ENCODE measurements at regions not wholly inside any gene's neighbourhood (a gene's known extent, or its start where the extent isn't known, plus 50 kb on each side); places are given as distances from the start of the nearest gene placed in this dataset.

GRCh38 chr18:10140461-10141282 lies 226.9 kb downstream of the VAPA start (continued):
- TF ChIP-seq, protein P1, sequence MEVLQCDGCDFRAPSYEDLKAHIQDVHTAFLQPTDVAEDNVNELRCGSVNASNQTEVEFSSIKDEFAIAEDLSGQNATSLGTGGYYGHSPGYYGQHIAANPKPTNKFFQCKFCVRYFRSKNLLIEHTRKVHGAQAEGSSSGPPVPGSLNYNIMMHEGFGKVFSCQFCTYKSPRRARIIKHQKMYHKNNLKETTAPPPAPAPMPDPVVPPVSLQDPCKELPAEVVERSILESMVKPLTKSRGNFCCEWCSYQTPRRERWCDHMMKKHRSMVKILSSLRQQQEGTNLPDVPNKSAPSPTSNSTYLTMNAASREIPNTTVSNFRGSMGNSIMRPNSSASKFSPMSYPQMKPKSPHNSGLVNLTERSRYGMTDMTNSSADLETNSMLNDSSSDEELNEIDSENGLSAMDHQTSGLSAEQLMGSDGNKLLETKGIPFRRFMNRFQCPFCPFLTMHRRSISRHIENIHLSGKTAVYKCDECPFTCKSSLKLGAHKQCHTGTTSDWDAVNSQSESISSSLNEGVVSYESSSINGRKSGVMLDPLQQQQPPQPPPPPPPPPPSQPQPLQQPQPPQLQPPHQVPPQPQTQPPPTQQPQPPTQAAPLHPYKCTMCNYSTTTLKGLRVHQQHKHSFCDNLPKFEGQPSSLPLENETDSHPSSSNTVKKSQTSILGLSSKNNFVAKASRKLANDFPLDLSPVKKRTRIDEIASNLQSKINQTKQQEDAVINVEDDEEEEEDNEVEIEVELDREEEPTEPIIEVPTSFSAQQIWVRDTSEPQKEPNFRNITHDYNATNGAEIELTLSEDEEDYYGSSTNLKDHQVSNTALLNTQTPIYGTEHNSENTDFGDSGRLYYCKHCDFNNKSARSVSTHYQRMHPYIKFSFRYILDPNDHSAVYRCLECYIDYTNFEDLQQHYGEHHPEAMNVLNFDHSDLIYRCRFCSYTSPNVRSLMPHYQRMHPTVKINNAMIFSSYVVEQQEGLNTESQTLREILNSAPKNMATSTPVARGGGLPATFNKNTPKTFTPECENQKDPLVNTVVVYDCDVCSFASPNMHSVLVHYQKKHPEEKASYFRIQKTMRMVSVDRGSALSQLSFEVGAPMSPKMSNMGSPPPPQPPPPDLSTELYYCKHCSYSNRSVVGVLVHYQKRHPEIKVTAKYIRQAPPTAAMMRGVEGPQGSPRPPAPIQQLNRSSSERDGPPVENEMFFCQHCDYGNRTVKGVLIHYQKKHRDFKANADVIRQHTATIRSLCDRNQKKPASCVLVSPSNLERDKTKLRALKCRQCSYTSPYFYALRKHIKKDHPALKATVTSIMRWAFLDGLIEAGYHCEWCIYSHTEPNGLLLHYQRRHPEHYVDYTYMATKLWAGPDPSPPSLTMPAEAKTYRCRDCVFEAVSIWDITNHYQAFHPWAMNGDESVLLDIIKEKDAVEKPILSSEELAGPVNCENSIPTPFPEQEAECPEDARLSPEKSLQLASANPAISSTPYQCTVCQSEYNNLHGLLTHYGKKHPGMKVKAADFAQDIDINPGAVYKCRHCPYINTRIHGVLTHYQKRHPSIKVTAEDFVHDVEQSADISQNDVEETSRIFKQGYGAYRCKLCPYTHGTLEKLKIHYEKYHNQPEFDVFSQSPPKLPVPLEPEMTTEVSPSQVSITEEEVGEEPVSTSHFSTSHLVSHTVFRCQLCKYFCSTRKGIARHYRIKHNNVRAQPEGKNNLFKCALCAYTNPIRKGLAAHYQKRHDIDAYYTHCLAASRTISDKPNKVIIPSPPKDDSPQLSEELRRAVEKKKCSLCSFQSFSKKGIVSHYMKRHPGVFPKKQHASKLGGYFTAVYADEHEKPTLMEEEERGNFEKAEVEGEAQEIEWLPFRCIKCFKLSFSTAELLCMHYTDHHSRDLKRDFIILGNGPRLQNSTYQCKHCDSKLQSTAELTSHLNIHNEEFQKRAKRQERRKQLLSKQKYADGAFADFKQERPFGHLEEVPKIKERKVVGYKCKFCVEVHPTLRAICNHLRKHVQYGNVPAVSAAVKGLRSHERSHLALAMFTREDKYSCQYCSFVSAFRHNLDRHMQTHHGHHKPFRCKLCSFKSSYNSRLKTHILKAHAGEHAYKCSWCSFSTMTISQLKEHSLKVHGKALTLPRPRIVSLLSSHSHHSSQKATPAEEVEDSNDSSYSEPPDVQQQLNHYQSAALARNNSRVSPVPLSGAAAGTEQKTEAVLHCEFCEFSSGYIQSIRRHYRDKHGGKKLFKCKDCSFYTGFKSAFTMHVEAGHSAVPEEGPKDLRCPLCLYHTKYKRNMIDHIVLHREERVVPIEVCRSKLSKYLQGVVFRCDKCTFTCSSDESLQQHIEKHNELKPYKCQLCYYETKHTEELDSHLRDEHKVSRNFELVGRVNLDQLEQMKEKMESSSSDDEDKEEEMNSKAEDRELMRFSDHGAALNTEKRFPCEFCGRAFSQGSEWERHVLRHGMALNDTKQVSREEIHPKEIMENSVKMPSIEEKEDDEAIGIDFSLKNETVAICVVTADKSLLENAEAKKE (CRISPR knock-in tag; IDR thresholded peaks at IDR 0.05): no peak
- TF ChIP-seq CREB1 (CRISPR knock-in tag; IDR thresholded peaks at IDR 0.05; ENCODE audit: low read depth): no peak
- no peak for TF ChIP-seq JUNB (IDR thresholded peaks at IDR 0.05; ENCODE audit: unreplicated experiment)
- no peak for TF ChIP-seq ZNF114 (CRISPR knock-in tag; IDR thresholded peaks at IDR 0.05)
- TF ChIP-seq ETS1 (IDR thresholded peaks at IDR 0.05): no peak
- no peak for TF ChIP-seq NANOG (IDR thresholded peaks at IDR 0.05; ENCODE audit: borderline replicate concordance)
- TF ChIP-seq EZH2phosphoT487 (IDR thresholded peaks at IDR 0.05; ENCODE audit: unreplicated experiment): no peak
- TF ChIP-seq, protein P2, sequence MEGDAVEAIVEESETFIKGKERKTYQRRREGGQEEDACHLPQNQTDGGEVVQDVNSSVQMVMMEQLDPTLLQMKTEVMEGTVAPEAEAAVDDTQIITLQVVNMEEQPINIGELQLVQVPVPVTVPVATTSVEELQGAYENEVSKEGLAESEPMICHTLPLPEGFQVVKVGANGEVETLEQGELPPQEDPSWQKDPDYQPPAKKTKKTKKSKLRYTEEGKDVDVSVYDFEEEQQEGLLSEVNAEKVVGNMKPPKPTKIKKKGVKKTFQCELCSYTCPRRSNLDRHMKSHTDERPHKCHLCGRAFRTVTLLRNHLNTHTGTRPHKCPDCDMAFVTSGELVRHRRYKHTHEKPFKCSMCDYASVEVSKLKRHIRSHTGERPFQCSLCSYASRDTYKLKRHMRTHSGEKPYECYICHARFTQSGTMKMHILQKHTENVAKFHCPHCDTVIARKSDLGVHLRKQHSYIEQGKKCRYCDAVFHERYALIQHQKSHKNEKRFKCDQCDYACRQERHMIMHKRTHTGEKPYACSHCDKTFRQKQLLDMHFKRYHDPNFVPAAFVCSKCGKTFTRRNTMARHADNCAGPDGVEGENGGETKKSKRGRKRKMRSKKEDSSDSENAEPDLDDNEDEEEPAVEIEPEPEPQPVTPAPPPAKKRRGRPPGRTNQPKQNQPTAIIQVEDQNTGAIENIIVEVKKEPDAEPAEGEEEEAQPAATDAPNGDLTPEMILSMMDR (conservative IDR thresholded peaks at IDR 0.05; ENCODE audit: low read depth in 2 of 2): no peak
